ENCODE measurements at regions not wholly inside any gene's neighbourhood (a gene's known extent, or its start where the extent isn't known, plus 50 kb on each side); places are given as distances from the start of the nearest gene placed in this dataset.

DNA sequence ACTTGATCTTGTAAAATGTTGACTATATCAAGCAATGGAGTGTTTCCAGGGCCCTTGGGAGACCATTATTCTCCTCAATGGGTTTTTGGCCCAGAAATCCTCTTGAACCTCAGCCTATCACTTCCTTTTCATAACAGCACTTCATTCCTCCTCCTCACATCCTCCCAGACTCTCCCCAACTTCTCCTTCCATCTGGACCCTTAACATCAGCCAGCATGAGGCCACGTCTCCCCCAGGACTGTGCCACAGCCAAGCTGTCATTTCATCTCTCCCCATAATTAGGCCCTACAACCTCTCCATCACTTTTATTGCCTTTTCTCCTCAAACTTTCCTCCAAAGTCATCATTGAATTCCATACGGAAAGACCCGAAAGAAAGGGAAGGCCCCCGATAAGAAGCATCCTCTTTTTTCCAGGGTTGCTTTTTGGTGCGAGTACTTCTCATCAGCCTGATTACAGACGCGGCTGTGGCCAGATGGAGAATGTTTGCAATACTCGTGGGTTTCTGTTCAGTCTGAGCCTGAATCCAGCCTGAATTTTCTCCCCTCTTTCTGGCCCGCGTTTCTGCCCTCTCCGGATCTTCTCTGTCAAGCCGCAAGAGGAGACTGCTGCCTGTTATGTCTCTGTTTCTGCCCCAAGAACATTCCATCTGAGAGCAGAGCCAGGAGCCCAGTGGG, 52.7 kb upstream of the SLC25A33 start:
- Histone ChIP-seq H4K20me1 (ENCODE audit: insufficient read depth, low read length) (no peaks in the 10 kb centered on the region), H3K9ac (ENCODE audit: insufficient read depth, low read depth, low read length) (no peak overlapping the region), H3K4me1 (ENCODE audit: insufficient read depth, low read length) (peaks cover 16% of the 10 kb centered on the region), H3K79me2 (ENCODE audit: insufficient read depth, low read length) (no peaks in the 10 kb centered on the region), H2AFZ (ENCODE audit: low read length) (no peak overlapping the region), H3K4me3 (replicated peaks in 1 of 3; ENCODE audit: insufficient read depth in 1 of 3, low read depth in 2 of 3, low read length in 3 of 3) (no peak overlapping the region), H3K27me3 (ENCODE audit: control insufficient read depth in 1 of 2, insufficient read depth in 2 of 2, low read length in 2 of 2) (peaks cover 0 to 33% of the 10 kb centered on the region in 2 experiments; a peak in 4 of 5 replicates), H3K9me3 (ENCODE audit: low read length) (no peaks in the 10 kb centered on the region), H3K4me2 (ENCODE audit: low read depth, low read length) (no peak overlapping the region), H3K36me3 (replicated peaks in 1 of 2; ENCODE audit: control insufficient read depth in 1 of 2, insufficient read depth in 2 of 2, low read length in 2 of 2) (no peaks in the 10 kb centered on the region), H3K27ac (ENCODE audit: extremely low read length, insufficient read depth, low read length) (no peak overlapping the region)
- no peak for DNase-seq (ENCODE audit: low spot score)
- ChIA-PET CTCF (ENCODE audit: low intra/inter-chr PET ratio, low total read pairs) (no interaction called here), POLR2A (interaction anchor here (0.7 kb wide), 1 partner anchor 58 kb away, joined by 3 read pairs; no protein-coding TSS in a partner anchor)
- BruUV-seq (replicated peaks), result no TSS peak
- intact Hi-C loops (cut with micrococcal nuclease; ENCODE audit: unreplicated experiment), result no loop called here
- no peak for TF ChIP-seq ZNF567 (CRISPR knock-in tag; IDR thresholded peaks at IDR 0.05; ENCODE audit: borderline replicate concordance)
- no peak for TF ChIP-seq KAT2B (IDR thresholded peaks at IDR 0.05; ENCODE audit: borderline replicate concordance, low read depth, low read length)
- no peak for ATAC-seq
- 43% methylated on average over 12 of the region's 12 CpGs for WGBS (ENCODE audit: low lambda C conversion rate)
- no peak for FAIRE-seq
- in situ Hi-C loops (cut with HindIII; ENCODE audit: extremely low pct_ligation_motif_present, low pct_unique_long_range_greater_than_20kb), result no loop called here

Small RNA genes in the stretch of these regions (small RNA-seq; reads per million reads assigned to genes)
- 0 reads per million in 3 experiments for gene RNA5SP40 (ENCODE audit: insufficient read depth in 2 of 3, insufficient read length in 3 of 3, low read depth in 2 of 3, low replicate concordance in 1 of 3)
